ENCODE measurements at regions not wholly inside any gene's neighbourhood (a gene's known extent, or its start where the extent isn't known, plus 50 kb on each side); places are given as distances from the start of the nearest gene placed in this dataset.
"Not testable (repeated sequence)": the region's sequence is repeated elsewhere in the genome, so short reads cannot be mapped to it uniquely, and the experiment has no call there.

- H3K27me3 ChIP-seq (ENCODE audit: insufficient read depth, low read length); H3K9me3 ChIP-seq (ENCODE audit: low read depth, low read length); H3K4me1 ChIP-seq (ENCODE audit: insufficient read depth, low read length); H3K4me3 ChIP-seq (ENCODE audit: low read length): not testable (repeated sequence)
Measured at GRCh38 chr13:109311431-109311976, 474.9 kb downstream of the IRS2 start.

DNA sequence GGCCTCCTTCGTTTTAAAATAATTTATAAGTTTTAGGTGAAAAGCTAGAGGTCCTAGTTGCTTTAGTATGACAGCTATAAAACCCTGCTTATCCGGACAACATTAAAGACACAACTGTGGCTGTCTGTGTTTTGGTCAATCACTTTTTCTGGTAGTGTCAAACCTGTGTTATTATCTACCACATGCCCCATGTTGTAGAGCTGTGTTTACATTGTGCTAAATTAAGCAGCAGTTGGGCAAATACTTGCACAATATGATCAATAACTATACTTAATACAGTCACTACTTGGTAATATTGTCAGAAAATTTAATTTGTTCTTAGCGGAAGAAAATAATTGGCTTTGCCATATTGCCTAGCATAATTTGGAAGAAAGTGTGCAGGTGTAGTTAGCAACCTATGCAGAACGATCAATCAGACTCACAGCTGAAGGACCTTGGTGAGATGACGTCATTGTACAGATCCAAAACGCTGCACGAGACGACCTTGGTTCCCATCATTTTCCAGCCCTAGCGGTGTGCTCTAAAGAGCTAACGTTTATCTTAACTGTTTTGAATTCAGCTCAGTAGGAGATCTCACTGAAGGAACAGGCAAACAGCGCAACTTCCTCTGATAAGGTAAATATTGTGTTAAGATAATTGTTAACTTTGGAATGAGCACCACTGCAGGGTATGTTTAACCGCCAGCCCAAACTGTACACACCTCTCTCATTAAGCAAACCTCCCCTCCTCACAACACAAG lies 476.6 kb downstream of the IRS2 start:
- Histone ChIP-seq H3K9me3 (ENCODE audit: low read depth, low read length) (no peaks in the 10 kb centered on the region), H3K4me1 (ENCODE audit: insufficient read depth, low read length) (no peaks in the 10 kb centered on the region)

DNA sequence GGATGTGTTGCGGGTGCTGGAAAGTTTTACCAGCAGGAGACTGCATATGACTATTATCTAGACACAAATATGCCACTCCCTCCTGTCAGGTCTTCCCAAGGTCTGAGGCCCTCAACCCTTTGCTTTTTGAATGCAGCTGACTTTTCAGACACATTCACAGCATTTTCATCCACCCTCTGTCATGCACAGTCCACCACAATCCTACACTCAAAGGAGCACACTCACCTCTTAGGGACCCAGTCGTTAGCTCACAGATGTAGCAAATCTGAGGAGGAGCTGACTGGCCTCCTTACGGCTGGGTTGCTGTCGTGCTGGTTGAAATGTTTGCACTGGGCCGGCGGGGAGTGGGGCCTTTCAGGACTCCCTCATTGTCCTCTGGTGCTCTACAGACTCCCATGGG lies 479.4 kb downstream of the IRS2 start:
- Histone ChIP-seq H3K9me3 (ENCODE audit: low read depth, low read length) (no peaks in the 10 kb centered on the region), H3K27me3 (ENCODE audit: insufficient read depth, low read length) (no peaks in the 10 kb centered on the region), H3K4me1 (ENCODE audit: insufficient read depth, low read length) (no peaks in the 10 kb centered on the region), H3K4me3 (ENCODE audit: low read length) (no peak overlapping the region)

More for the DNA sequence above, 476.6 kb downstream of the IRS2 start:
- Histone ChIP-seq H3K27me3 (ENCODE audit: insufficient read depth, low read length) (no peaks in the 10 kb centered on the region), H3K4me3 (ENCODE audit: low read length) (no peak overlapping the region)

GRCh38 chr13:109301726-109302125 lies 484.7 kb downstream of the IRS2 start:
- Histone ChIP-seq H3K4me3 (ENCODE audit: low read length) (no peak overlapping the region), H3K9me3 (ENCODE audit: low read depth, low read length) (no peaks in the 10 kb centered on the region), H3K27me3 (ENCODE audit: insufficient read depth, low read length) (no peaks in the 10 kb centered on the region), H3K4me1 (ENCODE audit: insufficient read depth, low read length) (no peaks in the 10 kb centered on the region)

DNA sequence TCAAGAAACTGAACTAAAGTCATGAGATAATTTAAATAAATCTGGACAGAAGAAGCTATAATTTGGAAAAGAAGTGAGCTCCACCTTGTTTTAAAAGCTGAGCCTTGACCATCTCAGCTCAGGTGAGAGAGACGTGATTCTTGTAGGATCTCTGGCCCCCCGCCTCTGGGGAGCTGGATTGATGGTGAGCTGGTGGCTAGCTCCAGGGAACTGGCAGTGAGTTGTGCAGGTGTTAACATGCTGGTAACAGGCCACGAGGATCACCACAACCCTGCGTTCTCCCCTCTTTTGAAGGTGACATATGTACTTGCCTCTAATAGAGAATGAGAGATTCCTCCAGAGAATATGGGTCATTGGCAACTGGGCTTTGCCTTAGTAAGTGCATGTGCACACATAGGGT lies 485.1 kb downstream of the IRS2 start:
- H3K9me3 ChIP-seq (ENCODE audit: low read depth, low read length) = no peaks in the 10 kb centered on the region
- H3K27me3 ChIP-seq (ENCODE audit: insufficient read depth, low read length) = no peaks in the 10 kb centered on the region
- H3K4me1 ChIP-seq (ENCODE audit: insufficient read depth, low read length) = no peaks in the 10 kb centered on the region
- H3K4me3 ChIP-seq (ENCODE audit: low read length) = no peak overlapping the region

DNA sequence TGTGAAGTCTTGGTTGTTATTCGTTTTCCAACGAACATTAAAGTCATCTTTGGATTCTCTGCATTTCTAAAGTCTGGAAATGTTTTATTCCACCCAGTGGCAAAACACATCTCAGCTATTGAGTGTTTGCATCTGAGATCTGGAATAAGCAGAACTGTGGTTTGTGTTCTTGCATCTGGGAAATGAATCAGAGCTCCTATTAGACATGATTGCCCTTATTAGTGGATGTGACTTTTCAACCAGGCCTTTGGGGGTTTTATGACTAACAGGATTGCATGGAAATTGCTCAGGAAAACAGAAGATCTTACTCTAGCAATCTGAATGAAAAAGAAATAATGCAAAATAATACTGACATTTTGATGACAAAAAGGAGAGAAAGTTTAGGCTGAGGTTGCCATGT lies 488.8 kb downstream of the IRS2 start:
- H3K9me3 ChIP-seq (ENCODE audit: low read depth, low read length) = no peaks in the 10 kb centered on the region
- H3K27me3 ChIP-seq (ENCODE audit: insufficient read depth, low read length) = no peaks in the 10 kb centered on the region
- H3K4me1 ChIP-seq (ENCODE audit: insufficient read depth, low read length) = no peaks in the 10 kb centered on the region
- no peak overlapping the region for H3K4me3 ChIP-seq (ENCODE audit: low read length)

DNA sequence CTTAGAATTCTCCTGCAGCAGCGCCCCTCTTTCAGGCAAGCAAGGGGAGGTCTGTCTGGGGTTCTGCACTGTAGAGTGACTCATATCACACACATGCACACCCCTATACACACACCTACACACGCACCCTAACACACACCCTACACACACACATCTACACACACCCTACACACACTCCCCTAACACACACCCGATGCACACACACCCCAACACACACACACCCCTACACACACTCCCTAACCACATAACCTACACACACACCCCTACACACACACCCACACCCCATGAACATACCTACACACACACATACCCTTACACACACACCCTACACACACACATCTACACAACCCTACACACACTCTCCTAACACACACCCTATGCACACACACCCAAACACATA lies 493.2 kb downstream of the IRS2 start:
- no peaks in the 10 kb centered on the region for H3K27me3 ChIP-seq (ENCODE audit: insufficient read depth, low read length)
- H3K9me3 ChIP-seq (ENCODE audit: low read depth, low read length) = no peaks in the 10 kb centered on the region
- no peaks in the 10 kb centered on the region for H3K4me1 ChIP-seq (ENCODE audit: insufficient read depth, low read length)
- H3K4me3 ChIP-seq (ENCODE audit: low read length) = no peak overlapping the region

GRCh38 chr13:109288151-109288709 lies 498.2 kb downstream of the IRS2 start:
- Histone ChIP-seq H3K9me3 (ENCODE audit: low read depth, low read length) (no peaks in the 10 kb centered on the region), H3K27me3 (ENCODE audit: insufficient read depth, low read length) (no peaks in the 10 kb centered on the region), H3K4me3 (ENCODE audit: low read length) (no peak overlapping the region), H3K4me1 (ENCODE audit: insufficient read depth, low read length) (no peaks in the 10 kb centered on the region)

- Histone ChIP-seq H3K9me3 (ENCODE audit: low read depth, low read length) (no peaks in the 10 kb centered on the region), H3K4me3 (ENCODE audit: low read length) (no peak overlapping the region)
Measured at GRCh38 chr13:109287553-109287952, 498.8 kb downstream of the IRS2 start.

DNA sequence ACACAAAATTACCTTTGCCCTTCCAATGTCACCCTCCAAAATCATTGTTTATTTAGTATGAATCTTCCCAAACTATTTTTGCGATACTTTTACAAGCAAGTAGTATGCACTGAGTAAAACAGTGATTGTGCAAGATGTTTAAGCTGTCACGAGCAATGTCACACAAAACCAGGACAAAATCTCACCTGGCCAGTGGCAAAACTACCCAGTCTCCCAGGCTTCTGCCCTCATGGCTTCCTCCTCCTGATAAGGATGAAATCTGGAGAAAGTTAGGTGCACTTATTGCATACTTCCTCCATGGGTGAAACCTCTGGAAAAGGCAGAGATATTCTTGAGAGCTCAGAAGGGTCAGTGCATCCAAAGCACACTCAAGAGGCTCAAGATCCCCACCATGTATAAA lies 500.8 kb downstream of the IRS2 start:
- Histone ChIP-seq H3K9me3 (ENCODE audit: low read depth, low read length) (no peaks in the 10 kb centered on the region), H3K27me3 (ENCODE audit: insufficient read depth, low read length) (no peaks in the 10 kb centered on the region), H3K4me1 (ENCODE audit: insufficient read depth, low read length) (no peaks in the 10 kb centered on the region), H3K4me3 (ENCODE audit: low read length) (no peak overlapping the region)

More at GRCh38 chr13:109287553-109287952, 498.8 kb downstream of the IRS2 start:
- no peaks in the 10 kb centered on the region for H3K4me1 ChIP-seq (ENCODE audit: insufficient read depth, low read length)
- H3K27me3 ChIP-seq (ENCODE audit: insufficient read depth, low read length) = no peaks in the 10 kb centered on the region

GRCh38 chr13:109281903-109282635 lies 504.3 kb downstream of the IRS2 start:
- H3K4me1 ChIP-seq (ENCODE audit: insufficient read depth, low read length) = no peaks in the 10 kb centered on the region
- H3K27me3 ChIP-seq (ENCODE audit: insufficient read depth, low read length) = no peaks in the 10 kb centered on the region
- H3K9me3 ChIP-seq (ENCODE audit: low read depth, low read length) = no peaks in the 10 kb centered on the region
- H3K4me3 ChIP-seq (ENCODE audit: low read length) = no peak overlapping the region

GRCh38 chr13:109281017-109281902 lies 505.1 kb downstream of the IRS2 start:
- Histone ChIP-seq H3K27me3 (ENCODE audit: insufficient read depth, low read length) (no peaks in the 10 kb centered on the region), H3K9me3 (ENCODE audit: low read depth, low read length) (no peaks in the 10 kb centered on the region)

GRCh38 chr13:109276261-109276660 lies 510.1 kb downstream of the IRS2 start:
- Histone ChIP-seq H3K4me3 (ENCODE audit: low read length) (no peak overlapping the region), H3K27me3 (ENCODE audit: insufficient read depth, low read length) (no peaks in the 10 kb centered on the region), H3K4me1 (ENCODE audit: insufficient read depth, low read length) (no peaks in the 10 kb centered on the region), H3K9me3 (ENCODE audit: low read depth, low read length) (no peaks in the 10 kb centered on the region)

More at GRCh38 chr13:109281017-109281902, 505.1 kb downstream of the IRS2 start:
- Histone ChIP-seq H3K4me3 (ENCODE audit: low read length) (no peak overlapping the region), H3K4me1 (ENCODE audit: insufficient read depth, low read length) (no peaks in the 10 kb centered on the region)

DNA sequence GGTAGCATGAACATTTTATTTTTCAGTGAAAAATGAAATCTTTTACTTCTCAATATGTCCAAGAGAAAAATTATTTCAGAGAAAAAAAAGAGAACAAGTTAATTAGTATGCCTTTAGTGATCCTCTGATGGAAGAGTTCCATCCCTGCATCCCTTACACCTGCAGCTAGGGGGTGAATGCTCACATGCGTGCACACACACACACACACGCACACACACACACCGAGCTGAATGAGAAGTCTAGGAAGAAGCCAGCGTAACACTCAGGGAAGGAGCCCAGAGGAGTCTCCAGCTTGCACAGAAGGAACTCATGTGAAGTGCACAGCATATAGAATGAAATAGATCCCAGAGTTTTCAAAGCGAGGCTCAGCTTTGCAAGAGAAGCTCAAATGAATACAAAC lies 510.5 kb downstream of the IRS2 start:
- Histone ChIP-seq H3K9me3 (ENCODE audit: low read depth, low read length) (no peaks in the 10 kb centered on the region), H3K4me3 (ENCODE audit: low read length) (no peak overlapping the region), H3K27me3 (ENCODE audit: insufficient read depth, low read length) (no peaks in the 10 kb centered on the region), H3K4me1 (ENCODE audit: insufficient read depth, low read length) (no peaks in the 10 kb centered on the region)

All from mononuclear cell (primary cell).